Coronary artery (tissue), 2 donors: ENCODE measurements at regions not wholly inside any gene's neighbourhood (a gene's known extent, or its start where the extent isn't known, plus 50 kb on each side); places are given as distances from the start of the nearest gene placed in this dataset.

Experiments used
- DNase-seq: peaks from one replicate; pipeline ENCODE4 v3.0.0-alpha.2; 2017; ENCODE audit warnings: low spot score
- H3K27ac ChIP-seq, 2 donors: fragments of 200-600 bp; sonication (generic); one replicate each; pipeline ENCODE4 v1.5.1; 2016 to 2019
- H3K4me3 ChIP-seq: fragments of 200-600 bp; sonication (generic); 2 replicates; pipeline ENCODE4 v1.5.1; 2016; ENCODE audit warnings: mild to moderate bottlenecking, moderate library complexity
- TF ChIP-seq, protein P1 (sequence below): fragments of 200-600 bp; sonication (generic); IDR thresholded peaks from one replicate; pipeline ENCODE4 v1.5.1; 2019; ENCODE audit warnings: antibody characterized with exemption

DNA sequence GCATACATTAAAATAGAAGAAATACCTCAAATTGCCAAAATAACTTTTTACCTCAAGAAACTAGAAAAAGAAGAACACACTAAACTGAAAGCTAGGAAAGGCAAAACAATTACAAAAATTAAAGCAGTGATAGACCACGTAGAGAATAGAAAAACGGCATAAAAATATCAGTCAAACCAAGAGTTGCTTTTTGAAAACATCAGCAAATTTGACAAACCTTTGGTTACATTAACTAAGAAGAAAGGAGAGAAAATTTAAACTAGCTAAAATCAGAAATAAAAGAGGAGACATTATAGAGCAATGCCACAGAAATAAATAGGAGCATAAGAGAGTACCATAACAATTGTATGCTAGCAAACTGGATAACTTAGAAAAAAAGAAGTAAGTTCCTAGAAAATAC lies 553.8 kb downstream of the CCER1 start:
- TF ChIP-seq, protein P1, sequence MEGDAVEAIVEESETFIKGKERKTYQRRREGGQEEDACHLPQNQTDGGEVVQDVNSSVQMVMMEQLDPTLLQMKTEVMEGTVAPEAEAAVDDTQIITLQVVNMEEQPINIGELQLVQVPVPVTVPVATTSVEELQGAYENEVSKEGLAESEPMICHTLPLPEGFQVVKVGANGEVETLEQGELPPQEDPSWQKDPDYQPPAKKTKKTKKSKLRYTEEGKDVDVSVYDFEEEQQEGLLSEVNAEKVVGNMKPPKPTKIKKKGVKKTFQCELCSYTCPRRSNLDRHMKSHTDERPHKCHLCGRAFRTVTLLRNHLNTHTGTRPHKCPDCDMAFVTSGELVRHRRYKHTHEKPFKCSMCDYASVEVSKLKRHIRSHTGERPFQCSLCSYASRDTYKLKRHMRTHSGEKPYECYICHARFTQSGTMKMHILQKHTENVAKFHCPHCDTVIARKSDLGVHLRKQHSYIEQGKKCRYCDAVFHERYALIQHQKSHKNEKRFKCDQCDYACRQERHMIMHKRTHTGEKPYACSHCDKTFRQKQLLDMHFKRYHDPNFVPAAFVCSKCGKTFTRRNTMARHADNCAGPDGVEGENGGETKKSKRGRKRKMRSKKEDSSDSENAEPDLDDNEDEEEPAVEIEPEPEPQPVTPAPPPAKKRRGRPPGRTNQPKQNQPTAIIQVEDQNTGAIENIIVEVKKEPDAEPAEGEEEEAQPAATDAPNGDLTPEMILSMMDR, result no peak
- no peak overlapping the region for H3K27ac ChIP-seq
- DNase-seq, result no peak
- H3K4me3 ChIP-seq, result no peak overlapping the region

DNA sequence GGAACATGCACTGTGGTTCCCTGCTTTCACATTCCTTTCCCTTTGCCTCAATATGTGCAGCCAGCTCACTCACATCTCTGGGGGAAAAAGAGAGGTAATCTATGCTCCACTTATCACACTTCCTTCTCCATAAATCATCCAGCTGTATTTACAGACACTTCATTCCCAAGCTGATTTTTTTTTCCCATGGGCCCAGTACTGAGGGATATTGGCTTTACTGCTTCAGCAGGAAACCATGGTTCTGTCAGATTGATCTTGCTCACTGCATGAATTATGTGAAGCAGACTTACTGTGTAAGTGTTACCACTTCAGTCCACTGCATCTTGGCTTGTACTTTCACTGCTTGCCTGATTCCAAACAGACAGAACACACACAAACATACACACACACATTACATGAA lies 555.6 kb downstream of the CCER1 start:
- H3K27ac ChIP-seq, result no peak overlapping the region
- no peak overlapping the region for H3K4me3 ChIP-seq
- DNase-seq, result no peak
- TF ChIP-seq, protein P1, result no peak

DNA sequence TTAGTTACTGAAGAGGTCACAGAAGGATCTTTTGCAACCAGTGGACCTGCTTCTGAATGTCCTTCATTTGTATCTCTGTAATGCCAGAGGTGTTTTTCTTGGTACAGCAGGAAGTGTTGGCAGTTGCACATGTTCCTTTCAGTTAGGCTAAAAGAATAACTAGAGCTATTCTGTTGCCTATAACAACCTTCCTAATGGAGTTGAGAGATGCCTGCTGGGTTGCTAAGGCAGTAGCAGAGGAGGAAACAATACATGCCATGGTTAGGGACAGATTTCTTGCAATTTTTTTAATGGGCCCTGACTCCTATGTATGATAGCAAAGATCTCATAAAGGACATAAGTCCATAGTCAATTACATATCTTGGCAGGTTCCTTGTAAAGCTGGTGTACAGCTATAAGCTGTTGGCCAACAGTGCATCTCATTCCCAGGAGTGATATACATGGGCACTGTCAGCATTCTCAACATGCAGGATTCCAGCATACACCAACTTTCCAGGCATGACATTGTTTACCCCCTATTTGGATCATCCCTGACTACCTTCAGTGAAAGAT lies 556.6 kb downstream of the CCER1 start:
- no peak for DNase-seq
- TF ChIP-seq, protein P1, result no peak
- Histone ChIP-seq H3K4me3 (no peak overlapping the region), H3K27ac (no peak overlapping the region)

DNA sequence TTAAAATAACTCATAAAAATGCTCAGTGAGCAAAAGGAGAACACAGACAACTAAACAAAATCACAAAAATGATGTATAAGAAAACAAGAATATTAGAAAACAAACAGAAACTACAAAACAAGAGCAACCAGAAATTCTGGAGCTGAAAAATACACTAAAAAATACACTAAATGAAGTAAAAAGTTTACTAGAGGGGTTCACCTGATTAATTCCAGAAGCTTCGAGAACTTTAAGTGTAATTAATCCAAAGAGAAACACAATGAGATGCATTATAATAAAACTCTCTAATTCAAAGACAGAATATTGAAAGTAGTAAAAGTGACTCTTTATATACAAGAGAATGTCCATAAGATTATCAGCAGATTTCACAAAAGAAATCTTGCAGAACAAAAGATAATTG lies 558.4 kb downstream of the CCER1 start:
- TF ChIP-seq, protein P1, result no peak
- no peak overlapping the region for H3K27ac ChIP-seq
- no peak for DNase-seq

DNA sequence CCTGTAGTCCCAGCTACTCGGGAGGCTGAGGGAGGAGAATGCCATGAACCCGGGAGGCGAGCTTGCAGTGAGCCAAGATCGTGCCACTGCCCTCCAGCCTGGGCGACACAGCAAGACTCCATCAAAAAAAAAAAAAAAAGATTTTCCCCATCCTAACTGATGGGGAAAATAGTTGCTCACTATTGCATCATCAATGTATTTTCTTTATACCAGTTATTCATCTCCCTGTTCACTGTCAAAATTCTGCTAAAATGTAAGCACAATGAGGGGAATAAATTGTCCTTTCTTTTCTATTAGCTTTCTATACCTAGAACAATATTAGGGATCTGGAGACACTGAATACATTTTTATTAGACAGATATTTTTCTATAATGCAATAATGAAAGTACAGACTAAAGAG lies 561.3 kb downstream of the CCER1 start:
- TF ChIP-seq, protein P1, result no peak
- H3K4me3 ChIP-seq, result no peak overlapping the region
- no peak for DNase-seq
- no peak overlapping the region for H3K27ac ChIP-seq

More for the DNA sequence above, 558.4 kb downstream of the CCER1 start:
- H3K4me3 ChIP-seq, result no peak overlapping the region

DNA sequence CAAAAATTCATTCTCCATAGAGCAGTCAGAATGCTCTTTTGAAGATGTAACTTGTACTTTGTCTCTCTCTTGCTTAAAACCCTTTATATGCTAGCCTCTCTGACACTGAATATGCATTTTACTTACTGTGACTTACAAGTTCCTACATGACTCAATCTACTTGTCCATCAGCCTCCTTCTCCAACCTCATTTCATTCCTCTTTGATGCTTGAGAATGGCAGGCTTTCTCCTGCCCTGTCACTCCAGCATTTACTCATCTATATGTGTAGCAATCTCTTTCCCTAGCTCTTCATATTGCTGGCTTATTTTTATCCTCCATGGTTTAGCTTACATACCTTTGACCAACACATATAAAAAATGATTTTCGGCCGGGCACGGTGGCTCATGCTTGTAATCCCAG lies 561.9 kb downstream of the CCER1 start:
- Histone ChIP-seq H3K4me3 (no peak overlapping the region), H3K27ac (no peak overlapping the region)
- no peak for DNase-seq
- TF ChIP-seq, protein P1, result no peak

DNA sequence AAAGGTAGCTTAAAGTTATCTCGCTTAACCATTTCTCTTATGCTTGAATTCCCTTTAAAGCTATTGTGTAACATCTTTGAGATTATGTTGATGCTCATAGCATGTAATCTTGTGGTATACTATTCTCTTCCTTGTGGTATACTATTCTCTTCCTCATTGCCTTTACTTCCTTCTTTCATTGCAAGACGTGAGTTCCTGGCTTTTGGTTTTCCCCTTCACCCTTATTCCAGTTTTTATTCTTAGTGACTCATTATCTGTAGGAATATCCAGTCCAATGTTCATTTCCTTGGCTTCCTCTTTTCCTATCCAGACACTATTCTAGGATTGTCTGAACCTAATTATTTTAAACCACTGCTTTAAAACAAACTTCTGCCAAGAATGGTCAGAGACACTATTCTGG lies 564.0 kb downstream of the CCER1 start:
- Histone ChIP-seq H3K27ac (no peak overlapping the region), H3K4me3 (no peak overlapping the region)
- TF ChIP-seq, protein P1, result no peak
- DNase-seq, result no peak
